DMS53 (cell line): ENCODE measurements at regions not wholly inside any gene's neighbourhood (a gene's known extent, or its start where the extent isn't known, plus 50 kb on each side); places are given as distances from the start of the nearest gene placed in this dataset.
A peak's percentile ranks its signal among the peaks of the same experiment; 100 is the strongest.
"Not testable (repeated sequence)": the region's sequence is repeated elsewhere in the genome, so short reads cannot be mapped to it uniquely, and the experiment has no call there.

Source experiments
- DNase-seq: peaks from one replicate; lab custom pipeline; 2025; lab: John Stamatoyannopoulos, UW

- DNase-seq = no peak
These were observed 1537.7 kb upstream of the GOT2 start for GRCh38 chr16:60271781-60272180.

DNA sequence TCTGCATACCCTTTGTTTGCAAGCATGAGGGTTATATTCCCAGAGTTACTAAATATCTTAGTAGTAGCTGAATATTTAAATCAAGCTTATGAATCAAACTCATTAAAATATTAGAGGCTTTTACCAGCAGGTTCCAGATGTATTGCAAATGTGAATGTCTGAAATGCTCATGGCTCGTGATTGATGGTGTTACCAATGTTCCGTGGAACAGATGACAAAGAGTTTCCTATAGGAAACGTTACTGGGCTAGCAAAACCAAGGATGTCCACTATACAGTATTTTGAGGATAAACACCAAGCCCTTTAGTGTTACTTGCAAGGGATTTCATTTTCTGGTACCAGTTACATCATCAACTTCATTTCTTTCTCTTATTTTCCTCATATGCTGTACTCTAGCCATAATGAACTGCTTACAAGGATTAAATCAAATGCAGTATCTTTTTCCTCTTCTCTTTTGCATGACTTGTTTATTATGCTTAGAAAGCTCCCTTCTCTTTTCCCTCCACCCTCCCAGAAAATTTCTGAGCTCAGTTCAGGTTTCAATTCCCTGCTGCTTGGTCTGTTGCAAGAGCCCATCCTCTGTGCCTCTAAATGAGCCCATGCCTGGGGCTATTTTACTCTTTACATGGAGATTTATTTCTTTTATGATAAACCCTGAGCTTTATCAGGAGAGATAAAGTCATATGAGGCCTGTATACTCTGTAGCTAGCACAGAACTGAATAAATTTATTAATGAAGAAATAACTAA, 1537.1 kb upstream of the GOT2 start:
- no peak for DNase-seq

DNA sequence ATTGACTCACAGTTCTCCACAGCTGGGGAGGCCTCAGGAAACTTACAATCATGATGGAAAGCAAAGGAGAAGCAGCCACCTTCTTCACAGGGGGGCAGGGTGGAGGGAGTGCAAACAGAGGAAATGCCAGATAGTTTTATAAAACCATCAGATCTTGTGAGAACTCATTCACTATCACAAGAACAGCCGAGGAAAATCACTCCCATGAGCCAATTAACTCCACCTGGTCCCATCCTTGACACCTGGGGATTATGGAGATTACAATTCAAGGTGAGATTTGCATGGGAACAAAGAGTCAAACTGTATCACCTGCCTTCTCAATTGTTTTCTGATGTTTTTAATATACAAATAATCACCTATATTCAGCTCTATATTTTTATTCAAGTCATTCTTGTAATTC, 1527.3 kb upstream of the GOT2 start:
- DNase-seq = no peak

DNA sequence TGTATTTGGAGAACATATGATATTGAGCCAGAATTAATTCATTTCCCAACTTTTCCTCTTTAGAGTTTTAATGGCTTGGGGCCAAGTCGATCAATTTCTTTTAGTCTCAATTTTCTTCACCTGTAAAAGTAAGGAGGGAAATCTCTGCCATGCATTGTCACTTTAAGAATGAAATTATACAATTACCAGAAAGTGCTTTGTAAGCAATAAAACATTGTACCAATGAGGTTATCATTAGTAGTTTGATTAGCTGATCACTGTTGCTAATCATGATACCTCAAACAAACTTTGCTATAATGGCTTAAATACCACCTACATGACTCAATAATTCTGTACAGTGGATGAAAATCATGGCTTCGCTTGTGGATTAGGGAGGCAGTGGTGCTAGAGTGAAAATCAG, 1525.8 kb upstream of the GOT2 start:
- no peak for DNase-seq

DNA sequence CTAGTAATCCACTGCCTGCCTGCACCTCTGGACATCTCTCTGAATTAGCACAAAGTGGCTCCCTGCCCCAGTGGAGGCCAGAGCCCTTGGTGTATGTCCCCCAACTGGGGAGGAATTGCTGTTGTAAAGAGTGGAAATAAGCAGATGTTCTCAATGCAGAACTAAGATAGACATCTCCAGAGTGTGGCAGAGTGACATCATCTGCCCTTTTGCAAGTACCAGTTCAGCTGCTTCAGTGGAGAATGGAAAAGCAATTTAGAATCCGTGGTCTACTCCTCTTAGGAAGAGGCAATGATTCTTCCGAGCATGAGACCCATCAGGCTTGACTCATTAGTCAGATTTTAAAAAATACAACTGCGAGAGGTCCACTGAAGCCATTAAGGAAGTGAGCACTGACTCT, 1512.0 kb upstream of the GOT2 start:
- no peak for DNase-seq

DNA sequence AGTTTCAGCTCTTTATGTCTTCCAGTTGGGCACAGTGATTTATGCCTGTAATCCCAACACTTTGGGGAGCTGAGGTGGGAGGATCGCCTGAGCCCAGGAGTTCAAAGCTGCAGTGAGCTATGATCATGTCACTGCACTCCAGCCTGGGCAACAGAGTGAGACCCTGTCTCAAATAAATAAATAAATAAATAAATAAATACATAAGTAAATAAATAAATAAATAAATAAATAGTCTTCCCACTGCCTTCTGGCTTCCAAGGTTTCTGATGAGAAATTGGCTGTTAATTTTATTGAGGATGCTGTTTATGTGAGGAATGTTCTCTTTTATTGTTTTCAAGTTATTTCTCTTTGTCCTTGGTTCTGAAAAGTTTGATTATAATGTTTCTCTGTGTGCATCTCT, 1507.6 kb upstream of the GOT2 start:
- no peak for DNase-seq

GRCh38 chr16:60230666-60231065, 1496.5 kb upstream of the GOT2 start:
- DNase-seq = no peak

GRCh38 chr16:60225541-60225940, 1491.4 kb upstream of the GOT2 start:
- no peak for DNase-seq

DNA sequence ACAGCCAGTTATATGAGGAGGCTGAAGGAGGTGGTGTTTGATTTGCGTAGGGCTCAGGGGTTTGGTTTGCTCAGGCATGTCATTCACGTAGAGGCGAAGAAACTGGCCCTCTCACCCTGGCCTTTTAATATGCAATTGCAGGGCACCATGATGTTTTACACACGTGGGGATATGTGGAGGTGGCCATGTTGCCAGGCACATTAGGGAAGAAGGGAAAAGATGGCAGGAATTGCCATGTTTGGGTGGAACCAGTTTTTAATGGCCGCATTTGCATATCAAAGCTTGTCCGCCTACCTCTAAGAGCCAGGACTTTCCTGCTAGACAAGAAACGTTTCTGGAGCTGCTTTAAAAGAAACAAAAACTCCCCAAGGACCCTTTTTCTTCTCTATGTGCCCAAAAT, 1483.7 kb upstream of the GOT2 start:
- DNase-seq = no peak

DNA sequence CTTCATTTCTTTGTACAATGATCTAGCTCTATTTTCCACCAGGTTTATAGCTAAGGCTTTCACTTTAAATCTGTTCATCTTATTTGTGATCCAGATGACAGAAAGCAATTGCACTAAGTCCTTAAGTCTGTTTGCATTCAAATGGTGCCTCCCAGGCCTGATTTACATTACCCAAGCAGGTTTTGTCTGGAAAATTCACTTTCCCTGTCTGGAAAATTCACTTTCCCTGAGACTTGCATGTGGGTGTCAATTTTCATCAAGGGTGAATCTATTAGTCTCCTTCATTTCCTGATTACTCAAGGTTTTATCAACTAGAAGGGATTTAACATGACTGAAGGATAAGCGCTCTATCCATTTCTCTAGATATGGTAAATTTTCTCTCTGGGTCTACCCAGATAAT, 1480.2 kb upstream of the GOT2 start:
- no peak for DNase-seq

- no peak for DNase-seq
These were observed 1472.4 kb upstream of the GOT2 start for GRCh38 chr16:60206516-60206915.

GRCh38 chr16:60204181-60204580, 1470.1 kb upstream of the GOT2 start:
- DNase-seq = no peak

- DNase-seq = peak; percentile 3
These were observed 1469.5 kb upstream of the GOT2 start for GRCh38 chr16:60203525-60204124.

DNA sequence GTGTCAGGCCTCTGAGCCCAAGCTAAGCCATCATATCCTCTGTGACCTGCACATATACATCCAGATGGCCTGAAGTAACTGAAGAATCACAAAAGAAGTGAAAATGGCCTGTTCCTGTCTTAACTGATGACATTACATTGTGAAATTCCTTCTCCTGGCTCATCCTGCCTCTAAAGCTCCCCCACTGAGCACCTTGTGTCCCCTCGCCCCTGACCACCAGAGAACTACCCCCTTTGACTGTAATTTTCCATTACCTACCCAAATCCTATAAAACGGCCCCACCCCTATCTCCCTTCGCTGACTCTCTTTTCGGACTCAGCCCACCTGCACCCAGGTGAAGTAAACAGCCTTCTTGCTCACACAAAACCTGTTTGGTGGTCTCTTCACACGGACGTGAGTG, 1466.6 kb upstream of the GOT2 start:
- DNase-seq = not testable (repeated sequence)

DNA sequence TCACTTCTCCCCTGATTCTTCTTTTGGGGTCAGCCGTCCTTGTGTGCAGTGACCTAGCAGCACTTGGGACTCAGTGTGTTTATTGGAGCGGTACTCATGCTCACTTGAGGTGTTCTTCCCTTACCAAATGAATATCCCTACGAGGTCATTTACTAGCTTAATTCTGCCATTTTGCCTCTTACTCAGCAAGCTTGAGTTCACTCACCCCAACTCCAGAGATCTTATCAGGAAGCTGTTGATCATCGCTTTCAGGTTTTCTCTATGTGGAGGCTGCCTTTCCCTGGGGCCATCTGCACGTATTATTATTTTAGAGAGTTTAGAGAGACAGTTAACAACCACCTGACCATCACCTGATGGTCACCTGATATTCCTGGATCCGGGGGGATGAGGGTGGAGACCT, 1466.0 kb upstream of the GOT2 start:
- DNase-seq = no peak

DNA sequence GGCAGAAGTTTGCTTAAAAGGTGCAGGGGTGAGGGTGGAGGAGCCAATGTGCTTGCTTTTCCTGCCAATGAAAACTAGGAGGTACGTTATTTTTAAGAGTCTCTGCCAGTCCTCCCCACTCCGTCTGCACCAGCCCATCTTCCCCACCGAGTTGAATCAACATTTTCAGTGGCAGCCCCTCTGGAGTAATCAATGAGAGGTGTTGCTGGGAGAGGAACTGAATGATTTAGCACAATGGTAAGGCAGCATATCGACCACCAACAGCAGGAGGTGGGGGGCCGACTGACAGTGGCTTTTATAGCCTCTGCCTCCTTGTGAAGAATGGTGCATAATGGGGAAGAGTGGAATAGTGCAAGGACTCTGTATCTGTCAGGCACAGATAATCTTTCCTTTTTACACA, 1465.0 kb upstream of the GOT2 start:
- no peak for DNase-seq

GRCh38 chr16:60181536-60181935, 1447.4 kb upstream of the GOT2 start:
- DNase-seq = no peak

DNA sequence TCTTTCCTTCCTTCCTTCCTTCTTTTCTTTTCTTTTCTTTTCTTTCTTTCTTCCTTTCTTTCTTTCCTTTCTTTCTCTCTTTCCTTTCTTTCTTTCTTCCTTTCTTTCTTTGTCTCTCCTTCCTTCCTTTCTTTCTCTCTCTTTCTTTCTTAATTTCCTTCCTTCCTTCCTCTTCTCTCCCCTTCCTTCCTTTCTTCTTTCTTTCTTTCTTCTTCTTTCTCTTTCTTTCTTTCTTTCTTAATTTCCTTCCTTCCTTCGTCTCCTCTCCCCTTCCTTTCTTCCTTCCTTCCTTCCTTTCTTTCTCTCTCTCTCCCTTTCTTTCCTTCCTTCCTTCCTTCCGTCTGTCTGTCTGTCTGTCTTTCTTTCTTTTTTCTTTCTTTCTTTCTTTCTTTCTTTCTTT, 1446.5 kb upstream of the GOT2 start:
- DNase-seq = no peak

DNA sequence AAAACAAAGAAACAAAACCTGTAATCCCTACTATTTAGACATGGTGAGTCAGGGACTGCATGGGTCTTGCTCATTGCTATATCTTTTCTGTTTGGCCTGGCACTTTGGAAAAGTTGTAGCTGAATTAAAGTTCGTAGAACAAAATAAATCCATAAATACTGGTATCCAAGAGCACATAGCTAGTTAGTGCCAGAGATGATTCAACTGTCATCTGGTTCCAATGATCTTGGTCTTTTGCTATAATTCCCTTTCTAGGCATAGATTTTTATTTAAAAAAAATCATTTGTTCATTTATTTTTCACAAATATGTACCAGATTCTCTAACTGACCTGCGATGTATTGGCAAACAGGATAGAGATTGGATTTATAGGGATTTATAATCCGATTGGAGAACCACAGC, 1436.1 kb upstream of the GOT2 start:
- no peak for DNase-seq

DNA sequence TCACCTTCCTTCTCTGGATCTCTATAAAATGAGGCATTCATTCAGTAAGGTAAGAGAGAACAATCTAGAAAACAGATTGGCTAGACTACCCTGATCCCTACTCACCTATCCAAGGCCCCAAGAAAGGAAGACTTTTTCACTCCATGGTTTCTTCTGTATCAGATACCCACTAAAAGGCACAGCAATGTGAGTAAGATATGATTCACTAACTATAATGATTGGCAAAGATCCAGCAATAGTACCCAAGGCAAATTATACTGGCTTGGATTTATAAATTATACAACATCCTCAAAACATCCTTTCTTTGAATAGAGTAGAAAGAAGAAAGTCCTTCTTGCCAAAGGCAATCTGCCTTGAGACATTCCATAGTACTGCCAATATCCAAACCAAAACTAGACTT, 1432.0 kb upstream of the GOT2 start:
- no peak for DNase-seq

DNA sequence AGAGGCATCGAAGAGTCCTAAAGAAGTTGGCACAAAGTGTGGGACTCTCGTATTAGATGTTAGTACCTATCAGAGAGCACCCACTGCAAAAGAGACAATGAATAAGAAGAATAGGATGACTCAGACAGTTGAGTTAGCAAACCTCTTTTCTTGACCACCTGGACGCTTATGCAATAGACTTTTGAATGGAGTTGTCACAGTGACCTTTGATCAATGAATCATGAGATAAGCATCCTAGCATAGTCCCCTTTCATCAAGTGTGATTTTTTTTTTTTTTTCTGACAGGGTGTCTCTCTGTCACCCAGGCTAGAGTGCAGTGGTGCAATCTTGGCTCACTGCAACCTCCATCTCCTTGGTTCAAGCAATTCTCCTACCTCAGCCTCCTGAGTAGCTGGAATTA, 1417.9 kb upstream of the GOT2 start:
- peak; percentile 18 for DNase-seq

GRCh38 chr16:60150907-60151306, 1416.8 kb upstream of the GOT2 start:
- DNase-seq = no peak

GRCh38 chr16:60143348-60143705, 1409.2 kb upstream of the GOT2 start:
- DNase-seq = no peak
